Retina (tissue), 1 donor: ENCODE measurements at regions not wholly inside any gene's neighbourhood (a gene's known extent, or its start where the extent isn't known, plus 50 kb on each side); places are given as distances from the start of the nearest gene placed in this dataset.

Experiments
- DNase-seq: peaks from one replicate; pipeline ENCODE4 v3.0.0-alpha.2; 2016

DNA sequence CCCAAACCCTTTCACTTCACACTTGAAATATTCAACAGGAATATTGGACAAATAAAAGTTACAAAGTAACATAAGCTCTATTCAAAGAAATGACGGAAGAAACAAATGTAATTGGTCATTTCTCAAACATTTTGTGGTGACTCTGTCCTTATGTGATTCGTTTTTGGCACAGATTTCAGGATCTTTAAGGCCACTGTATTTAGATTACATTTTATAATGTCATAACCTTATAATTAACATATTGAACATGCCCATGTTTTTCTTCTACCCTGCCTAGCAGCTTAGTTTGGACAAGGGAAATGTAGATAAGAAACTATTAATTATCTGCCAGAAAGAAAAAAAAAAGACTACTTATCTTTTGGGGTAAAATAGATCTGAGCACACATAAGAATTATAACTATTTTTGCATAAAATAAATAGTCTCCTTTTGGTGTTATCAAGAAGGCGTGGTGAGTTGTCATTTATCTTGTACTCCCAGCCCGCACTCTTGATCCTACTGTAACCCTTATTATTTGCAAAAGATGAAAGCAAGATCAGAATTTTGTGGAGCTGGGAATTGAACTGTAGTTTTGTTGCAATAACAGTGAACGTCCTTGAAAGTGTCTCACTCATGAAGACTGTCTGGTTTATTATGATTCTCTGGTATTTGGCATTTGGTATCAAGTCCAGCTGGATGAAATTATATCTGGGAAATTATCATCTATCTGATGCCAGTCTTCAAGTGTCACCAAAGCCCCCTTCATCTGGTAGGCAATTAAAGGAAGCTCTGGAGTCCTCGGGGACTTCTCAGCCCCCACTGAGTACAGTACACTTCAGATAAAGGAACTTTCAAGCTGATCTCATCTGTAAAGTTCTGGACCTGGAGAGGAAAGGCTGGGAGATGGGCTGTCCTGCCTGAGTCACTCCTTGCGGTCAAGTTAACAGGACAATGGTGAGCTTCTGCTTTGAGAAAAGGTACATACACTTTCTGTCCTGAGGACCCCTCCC is 175.7 kb upstream of the INHBA start:
- no peak for DNase-seq

DNA sequence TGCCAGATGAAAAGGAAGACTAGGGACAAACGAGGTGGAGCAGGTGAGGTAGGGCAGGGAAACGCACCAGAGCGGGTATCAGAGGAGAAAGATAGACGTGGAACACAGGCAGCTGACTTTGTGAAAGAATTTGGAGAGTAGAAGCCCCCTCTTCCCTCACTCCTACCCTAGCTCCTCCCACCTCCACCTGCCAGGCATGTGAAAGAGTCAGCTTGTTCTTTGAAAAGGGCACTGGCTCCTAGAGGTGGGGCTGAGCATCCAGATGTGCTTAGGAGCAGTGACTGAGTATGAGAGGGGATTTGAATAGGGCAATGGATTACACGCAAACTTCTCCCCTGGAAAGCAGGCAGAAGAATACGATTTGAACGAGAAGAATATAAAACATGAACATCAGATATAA is 174.2 kb upstream of the INHBA start:
- no peak for DNase-seq

DNA sequence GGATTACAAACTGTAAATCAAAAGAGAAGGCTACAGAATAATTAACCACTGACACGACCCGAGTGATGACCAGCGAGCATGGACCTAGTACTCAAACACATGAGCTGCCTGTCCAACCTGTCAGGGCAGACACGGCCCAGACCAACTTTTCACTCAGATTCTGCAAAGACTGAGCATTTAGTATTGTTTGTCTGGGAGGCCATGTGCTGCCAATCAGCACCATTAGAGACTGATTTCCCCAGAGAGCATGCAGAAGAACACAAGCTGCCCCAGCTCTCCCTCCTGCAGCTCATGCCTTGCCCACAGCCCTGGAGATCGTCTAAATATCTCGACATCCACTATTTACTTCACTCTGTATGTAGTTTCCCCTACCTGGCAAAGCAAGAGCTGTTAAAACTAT is 172.6 kb upstream of the INHBA start:
- DNase-seq = no peak

DNA sequence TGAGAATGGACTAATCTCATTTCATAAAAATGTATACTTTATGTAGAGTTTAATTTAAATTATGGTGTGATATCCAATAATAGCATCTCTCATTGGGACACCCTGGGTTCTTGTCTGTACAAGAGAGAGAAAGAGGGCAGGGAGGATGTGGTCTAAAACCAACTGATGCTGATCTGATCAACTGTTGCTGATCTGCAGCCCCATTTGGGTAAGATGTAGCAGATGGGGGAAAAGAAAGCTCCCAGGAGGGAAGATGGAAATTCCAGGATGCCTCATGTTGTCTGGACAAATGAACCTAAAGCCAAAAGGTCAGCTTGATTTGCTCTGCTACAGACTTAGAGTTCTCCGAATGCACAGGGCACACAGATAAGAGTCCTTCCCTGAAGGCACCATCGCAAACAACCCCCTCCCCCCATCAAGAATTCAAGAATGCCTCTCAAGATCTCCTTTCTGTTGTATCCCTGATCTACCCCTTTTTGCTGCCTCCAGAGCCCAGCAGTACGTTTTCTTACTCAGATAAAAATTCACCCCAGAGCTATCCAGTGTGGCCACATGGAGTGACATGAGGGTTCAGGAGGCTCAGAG is 171.4 kb upstream of the INHBA start:
- no peak for DNase-seq

DNA sequence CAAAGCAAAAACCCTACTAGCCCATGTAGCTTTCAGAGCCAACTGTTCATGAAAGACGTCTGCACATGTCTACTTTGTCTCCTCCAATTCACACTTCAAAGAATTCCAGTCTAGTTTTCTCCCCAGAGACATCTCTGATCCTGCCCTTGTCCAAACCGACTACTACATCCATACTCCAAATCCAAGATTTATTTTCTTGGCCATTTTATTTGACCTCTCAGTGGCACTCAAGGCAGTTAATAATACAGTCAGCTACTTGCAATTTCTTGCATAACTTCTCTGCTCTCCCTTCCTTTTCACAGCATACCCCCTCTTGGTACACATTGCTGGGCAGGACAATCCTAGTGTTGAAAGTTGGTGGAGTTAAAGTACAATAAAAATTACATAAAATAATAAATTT is 170.9 kb upstream of the INHBA start:
- no peak for DNase-seq

DNA sequence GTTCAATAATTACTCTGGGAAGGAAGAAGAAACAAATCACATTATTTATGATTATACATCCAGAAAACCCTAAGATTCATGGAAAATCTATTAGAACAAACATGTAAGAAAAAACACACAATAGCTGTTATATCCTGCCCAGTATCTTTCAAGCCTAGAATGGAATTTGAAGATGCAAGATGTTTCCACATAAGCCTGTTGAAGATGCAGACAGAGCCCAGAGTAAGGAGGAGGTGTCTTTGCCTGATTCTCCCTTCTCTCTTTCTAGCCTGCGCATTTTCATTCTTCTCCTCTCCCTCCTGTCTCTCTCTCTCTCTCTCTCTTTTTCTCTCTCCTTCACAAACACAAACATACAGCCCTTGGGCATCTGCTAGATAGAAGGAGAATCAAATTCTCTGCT is 170.1 kb upstream of the INHBA start:
- no peak for DNase-seq

DNA sequence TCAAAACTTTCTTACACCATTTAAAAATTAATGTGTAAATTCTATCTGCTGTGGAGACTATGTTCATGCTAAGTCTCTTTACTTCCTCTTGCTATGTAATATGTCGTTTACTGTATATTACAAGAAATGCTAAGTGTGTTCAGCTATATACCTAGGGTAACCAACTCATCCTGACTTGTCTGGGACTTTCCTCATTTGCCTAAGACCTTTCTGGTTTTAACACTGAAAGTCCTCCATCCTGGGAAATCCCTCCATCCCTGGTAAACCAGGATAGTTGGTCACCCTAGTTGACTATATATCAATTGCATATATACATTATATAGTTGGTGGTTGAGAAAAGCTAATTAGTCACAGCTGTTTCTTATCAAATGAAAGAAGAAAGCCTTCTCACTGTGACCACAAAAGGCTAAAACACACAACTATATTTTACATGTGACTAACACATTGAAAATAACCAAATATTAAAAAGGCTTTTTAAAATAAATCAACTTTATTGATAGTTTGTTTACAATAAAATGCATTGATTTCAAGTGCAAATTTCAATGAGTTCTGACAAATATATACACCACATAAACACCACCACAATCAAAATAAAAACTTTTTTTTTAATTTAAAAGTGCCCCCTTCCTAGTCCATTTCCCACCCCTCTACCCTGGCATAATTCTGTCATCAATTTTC is 167.7 kb upstream of the INHBA start:
- DNase-seq = no peak

DNA sequence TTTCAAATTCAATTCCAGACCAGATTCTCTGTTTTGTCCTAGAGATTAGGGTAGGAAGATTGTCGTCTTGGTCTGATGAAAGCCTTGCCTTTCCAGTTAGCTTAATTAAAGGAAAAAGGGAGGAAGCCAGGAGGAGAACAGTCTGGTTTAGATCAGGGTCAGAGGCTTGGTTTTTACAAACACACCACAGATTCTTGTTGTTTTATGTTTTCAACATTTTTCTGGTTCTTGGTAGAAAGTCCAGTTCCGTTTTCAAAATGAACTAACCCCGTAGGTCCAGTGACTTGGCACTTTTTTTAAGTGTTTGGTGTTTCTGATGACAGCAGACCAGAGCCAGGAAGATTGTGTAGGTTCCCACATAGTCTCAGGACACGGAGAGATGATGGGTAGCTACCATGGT is 167.1 kb upstream of the INHBA start:
- DNase-seq = no peak

DNA sequence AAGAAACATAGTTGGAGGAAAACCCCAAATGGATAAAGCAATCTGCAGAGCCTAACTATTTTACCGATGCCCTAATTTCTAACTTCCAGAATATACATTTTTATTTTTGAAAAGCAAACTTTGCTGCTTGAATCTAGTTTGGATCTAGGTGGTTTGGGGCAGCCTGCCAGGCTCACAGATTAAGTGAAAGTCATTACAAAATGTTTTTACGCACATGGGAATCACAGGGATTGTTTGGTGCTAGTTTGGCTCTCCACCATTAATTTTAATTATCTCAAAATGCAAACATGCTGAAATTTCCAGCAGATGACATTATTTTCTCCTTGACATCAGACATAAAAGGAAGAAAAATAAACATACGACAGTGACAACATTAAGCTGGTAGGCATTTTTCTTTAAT is 166.7 kb upstream of the INHBA start:
- DNase-seq = no peak

DNA sequence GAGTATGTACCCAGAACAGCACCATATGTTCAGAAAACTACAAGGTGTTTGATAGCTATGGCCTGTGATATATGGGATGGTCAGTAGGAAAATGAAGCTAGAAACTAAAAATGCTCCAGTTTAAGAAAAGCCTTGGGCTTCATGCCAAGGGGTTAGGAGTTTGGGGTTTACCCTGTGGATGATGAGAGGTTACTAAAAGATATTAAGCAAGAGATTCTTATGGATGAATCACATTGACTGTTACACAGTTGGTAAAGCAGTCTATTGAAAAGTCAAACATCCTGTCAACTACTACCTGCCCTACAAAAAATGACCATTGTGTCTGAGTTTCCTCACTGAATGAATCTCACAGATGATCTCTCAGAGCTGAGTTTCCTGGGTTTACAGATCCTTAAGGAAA is 166.2 kb upstream of the INHBA start:
- no peak for DNase-seq

DNA sequence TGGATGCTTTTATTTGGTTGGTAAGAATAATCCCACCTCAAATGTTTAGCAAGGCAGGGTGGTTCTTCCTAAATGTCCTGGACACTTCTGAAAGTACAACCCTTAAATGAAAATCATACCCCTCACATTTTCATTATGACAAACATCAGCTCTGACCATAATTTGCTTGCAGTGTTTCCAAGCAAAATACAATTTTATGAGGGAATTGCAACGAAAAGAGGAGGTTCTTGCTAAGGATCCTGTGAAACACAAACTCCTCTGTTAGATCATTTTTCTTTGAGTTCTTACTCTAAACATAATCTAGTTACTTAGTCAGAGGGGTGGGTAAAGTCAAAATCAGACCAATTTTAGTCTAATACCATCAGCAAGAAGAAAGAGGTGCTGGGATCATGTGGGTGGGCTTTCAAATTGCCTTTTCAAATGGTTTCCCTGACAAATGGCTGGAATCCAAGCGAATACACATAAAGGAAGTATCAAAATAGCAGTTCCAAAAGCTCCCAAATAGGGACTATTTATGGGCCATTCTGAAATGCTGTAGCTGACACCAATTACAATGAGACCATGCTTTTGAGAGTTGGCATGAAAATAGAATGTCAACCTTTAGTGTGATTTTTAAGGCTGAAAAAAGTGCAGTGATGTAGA is 164.9 kb upstream of the INHBA start:
- DNase-seq = no peak

DNA sequence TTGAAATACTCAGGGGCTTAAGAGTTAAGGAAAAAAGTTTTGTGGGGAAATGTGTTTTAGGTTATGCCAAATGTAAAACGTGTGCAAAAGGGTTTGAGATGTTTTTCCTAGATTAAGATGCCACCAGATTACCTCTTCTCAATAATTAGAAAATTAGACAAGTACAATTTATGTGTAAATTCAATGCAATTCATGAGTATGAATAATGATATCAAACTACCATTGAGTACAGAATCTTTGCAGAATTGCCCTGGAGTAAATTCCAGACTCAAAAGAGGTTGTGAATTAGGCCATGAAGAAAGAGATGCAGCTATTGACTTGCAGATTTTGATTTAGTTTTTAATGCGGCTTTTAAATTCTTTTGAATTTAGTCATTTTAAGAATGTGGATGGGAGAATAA is 159.4 kb upstream of the INHBA start:
- DNase-seq = no peak

DNA sequence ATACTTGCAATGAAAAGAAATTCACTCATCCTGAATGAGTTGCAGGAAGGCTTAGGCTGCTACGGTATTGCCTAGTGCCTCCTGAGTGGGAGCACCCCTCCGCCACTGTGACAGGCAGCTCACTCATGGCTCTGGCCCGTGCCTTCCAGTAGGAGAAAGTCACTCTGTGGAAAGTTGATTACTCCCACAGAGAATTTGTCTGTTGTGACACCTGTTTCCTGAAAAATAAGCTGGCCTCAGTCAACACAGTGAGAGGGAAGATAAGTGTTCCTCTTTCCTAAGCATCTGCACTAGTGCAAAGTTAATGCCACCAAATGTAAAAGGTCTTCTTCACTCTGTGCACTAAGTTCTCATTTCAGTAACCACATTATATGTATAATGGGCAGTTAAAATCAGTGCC is 158.8 kb upstream of the INHBA start:
- no peak for DNase-seq

DNA sequence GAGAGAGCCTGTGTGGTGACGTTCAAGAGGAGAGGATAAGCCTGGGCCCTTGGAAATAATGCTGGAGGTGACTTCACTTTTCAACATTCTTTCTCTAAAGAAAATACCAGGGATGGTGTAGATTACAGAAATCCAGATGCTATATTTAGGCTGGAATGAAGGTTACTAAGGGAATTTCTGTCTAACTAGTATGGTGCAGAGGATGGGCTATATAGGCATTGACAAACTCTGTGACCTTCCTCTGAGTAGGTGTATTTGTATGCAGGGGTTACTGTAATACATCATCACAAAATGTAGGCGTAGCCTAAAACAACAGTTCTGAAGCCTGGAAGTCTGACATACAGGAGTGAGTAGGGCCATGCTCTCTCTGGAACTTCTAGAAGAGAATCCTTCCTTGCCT is 155.3 kb upstream of the INHBA start:
- no peak for DNase-seq

DNA sequence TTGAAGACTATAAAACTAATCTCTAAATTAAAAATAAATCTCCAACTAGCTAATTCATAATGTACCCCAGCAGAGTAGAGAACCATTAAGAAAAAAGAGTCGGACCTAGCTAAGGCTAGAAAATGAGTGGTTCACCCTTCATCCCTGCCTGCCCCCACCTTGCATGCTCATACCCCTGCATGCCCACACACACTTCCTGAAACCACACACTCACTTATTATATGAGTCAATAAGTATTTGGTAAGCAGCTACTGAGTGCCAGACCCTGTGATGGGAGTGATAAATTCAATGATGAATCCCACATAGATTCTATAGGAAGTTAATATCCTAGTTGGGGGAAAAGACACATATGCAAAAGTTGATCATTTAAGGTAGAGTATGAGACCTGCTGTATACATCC is 152.9 kb upstream of the INHBA start:
- no peak for DNase-seq

DNA sequence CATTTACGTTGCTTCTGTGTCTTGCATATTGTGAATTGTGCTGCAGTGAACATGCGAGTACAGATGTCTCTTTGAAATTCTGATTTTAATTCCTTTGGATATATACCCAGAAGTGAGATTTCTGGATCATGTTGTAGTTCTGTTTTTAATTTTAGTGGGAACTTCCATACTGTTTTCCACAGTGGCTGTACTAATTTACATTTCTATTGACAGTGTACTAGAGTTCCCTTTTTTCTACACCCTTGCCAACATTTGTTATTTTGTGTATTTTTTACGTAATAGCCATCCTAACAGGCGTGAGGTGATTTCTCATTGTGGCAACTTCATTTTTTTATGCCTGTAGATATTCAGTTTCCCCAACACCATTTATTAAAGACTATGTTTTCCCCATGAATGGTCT is 144.7 kb upstream of the INHBA start:
- DNase-seq = no peak

DNA sequence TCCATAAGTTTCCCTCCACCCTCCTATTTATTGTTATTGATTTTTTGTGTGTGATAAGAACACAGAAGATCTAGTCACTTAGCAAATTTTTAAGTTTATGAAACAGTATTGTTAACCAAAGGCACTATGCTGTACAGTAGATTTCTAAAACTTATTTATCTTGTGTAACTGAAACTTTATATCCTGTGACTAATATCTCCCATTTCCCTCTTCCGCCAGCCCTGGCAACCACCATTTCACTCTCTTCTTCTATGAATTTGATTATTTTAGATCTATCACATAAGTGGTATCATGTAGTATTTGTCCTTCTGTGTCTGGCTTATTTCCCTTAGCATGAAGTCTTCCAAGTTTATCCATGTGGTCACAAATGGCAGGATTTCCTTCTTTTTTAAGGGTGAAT is 144.3 kb upstream of the INHBA start:
- DNase-seq = no peak

DNA sequence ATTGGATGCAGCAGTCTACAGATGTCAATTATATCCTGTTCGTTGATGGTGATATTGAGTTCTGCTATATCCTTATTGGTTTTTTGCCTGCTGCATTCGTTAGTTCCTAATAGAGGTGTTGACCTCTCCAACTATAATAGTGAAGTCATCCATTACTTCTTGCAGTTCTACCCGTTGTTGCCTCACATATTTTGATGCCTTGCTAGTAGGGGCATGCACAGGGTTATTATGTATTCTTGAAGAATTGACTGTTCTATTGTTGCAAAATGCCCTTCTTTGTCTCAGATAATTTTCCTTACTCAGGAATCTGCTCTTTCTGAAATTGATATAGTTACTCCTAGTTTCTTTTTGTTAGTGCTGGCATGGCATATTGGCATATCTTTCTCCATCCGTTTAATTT is 140.1 kb upstream of the INHBA start:
- DNase-seq = no peak

DNA sequence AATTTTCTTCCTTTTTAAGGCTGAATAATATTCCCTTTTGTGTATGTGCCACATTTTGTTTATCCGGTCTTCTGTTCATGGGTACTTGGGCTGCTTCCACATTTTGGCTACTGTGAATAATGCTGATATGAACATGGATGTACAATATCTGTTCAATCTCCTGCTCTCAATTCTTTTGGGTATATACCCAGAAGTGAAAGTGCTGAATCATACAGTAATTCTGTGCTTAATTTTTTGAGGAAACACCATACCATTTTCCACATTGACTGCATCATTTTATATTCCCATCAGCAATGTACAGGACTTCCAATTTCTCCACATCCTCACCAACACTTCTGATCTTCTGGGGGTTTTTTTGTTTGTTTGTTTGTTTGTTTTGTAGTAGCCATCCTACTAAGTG is 135.0 kb upstream of the INHBA start:
- DNase-seq = no peak

DNA sequence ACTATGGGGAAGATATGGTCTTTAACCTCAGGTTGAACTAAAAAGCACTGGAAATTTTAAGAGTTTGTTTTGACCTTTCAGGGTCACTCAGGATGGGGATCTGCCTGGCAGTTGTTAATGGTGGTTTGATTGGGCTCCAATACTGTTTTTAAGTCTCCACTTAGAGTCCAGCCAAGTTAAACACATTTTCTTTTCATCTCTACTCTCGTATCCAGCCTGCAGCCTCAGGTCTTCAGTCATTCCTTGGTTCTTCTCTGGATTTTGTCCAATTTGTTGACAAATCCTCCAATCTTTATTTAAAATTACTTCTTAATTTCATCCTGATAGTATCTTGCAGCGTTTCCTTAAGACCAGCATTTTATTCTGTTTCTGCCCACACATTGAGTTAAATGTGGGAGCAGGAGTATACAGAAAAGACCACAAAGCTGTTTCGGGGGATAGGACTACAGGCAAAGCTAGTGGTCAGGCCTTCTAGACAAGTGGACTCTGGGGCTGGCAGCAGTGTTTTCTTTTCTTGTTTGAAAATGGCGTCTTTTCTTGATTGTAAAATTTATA is 133.2 kb upstream of the INHBA start:
- no peak for DNase-seq

DNA sequence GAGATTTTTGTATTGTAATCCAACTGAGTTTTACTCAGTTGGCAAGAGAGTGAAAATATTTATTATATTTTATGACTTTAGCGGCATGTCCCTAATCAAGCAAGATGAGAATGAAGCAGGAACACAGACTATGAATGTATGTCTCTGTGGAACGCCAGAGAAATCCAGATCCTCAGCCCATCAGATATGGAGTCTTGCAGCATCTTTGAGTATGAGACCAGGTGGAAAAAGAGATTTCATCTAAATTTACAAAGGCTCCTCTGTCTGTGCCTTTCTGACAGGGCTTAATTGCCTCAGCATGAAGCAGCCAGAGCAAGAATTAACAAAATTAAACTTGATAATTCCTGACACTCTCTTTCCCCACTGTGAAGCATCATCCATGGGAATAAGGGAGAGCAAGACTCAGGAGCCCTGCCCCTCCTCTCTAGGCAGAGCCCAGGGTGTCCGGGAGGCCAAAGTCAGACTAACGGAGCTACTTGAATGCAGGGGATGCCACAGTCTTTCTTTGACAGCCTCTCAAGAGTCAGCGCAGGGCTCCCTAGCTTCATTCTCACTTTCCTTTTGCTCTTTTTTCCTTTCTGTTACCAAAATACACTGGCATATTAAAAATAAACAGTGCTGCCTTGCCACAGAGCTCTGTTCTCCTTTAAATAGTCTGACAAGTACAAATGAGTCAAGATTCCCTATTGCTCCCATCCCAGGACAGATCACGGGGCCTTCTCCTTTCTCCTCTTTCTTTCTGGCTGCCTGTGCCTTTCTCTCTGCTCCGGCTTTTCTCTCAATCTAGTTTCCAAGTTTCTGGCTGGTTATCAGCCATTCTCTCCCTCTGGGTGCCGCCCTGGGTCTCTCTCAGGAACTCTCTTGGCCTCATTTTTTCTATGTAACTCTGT is 132.2 kb upstream of the INHBA start:
- DNase-seq = no peak

DNA sequence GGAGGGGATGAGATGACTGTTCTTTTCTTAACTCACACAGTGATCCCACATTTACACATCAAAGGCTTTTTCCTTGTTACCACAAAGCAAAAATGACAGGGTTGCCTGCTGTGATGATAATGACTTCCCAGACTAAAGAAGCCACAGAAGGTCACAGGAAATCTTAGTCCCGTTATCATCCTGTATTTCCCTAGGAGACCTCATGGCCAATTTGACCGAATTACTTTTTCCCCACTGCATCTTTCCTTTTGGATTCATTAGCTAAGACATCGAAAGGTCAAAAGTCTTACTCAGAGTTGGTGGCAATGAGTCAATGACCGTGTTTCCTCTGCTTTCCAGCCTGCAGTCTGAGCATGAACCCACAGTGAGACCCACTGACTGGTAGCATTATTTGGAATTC is 130.1 kb upstream of the INHBA start:
- no peak for DNase-seq
